Mammary epithelial cell (primary cell): ENCODE measurements at regions not wholly inside any gene's neighbourhood (a gene's known extent, or its start where the extent isn't known, plus 50 kb on each side); places are given as distances from the start of the nearest gene placed in this dataset.

Experiments
- EZH2 ChIP-seq: IDR thresholded peaks from 2 replicates; pipeline ENCODE4 v1.6.1; 2012; ENCODE audit warnings: low read length, inconsistent platforms, borderline replicate concordance
- TF ChIP-seq, protein P1 (sequence below), 2 donors: IDR thresholded peaks in 1 of 2; conservative IDR thresholded peaks in 1 of 2; 2 replicates each; pipeline ENCODE4 v1.5.1; 2011 to 2012; ENCODE audit warnings: inconsistent platforms in 2 of 2, low read length in 2 of 2, mild to moderate bottlenecking in 2 of 2, control low read depth in 1 of 2, low read depth in 1 of 2; ENCODE audit not compliant: insufficient read depth in 1 of 2; ENCODE audit errors: extremely low read depth in 1 of 2

DNA sequence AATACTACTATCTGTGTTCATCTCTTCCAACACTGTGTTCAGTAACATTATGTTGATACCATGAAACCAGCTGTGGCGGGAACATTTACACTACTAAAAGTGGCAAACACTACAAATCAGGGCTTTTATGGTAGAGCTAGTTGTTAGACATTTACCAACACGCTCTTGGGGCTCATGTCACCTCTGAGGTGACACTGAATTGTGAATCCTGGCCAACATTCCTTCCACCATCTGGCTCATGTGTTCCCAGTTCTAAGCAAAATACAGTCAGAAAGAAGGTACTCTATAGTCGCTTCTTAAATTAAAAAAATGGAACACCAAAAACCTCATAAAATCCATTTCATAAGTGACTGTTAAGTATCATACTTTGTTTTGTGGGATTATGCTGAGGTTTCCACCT lies 436.6 kb downstream of the FUT8 start:
- TF ChIP-seq, protein P1, sequence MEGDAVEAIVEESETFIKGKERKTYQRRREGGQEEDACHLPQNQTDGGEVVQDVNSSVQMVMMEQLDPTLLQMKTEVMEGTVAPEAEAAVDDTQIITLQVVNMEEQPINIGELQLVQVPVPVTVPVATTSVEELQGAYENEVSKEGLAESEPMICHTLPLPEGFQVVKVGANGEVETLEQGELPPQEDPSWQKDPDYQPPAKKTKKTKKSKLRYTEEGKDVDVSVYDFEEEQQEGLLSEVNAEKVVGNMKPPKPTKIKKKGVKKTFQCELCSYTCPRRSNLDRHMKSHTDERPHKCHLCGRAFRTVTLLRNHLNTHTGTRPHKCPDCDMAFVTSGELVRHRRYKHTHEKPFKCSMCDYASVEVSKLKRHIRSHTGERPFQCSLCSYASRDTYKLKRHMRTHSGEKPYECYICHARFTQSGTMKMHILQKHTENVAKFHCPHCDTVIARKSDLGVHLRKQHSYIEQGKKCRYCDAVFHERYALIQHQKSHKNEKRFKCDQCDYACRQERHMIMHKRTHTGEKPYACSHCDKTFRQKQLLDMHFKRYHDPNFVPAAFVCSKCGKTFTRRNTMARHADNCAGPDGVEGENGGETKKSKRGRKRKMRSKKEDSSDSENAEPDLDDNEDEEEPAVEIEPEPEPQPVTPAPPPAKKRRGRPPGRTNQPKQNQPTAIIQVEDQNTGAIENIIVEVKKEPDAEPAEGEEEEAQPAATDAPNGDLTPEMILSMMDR (conservative IDR thresholded peaks at IDR 0.05 in 1 of 2, IDR thresholded peaks at IDR 0.05 in 1 of 2; ENCODE audit: extremely low read depth in 1 of 2, insufficient read depth in 1 of 2, low read depth in 1 of 2, low read length in 2 of 2), result no peak
- no peak for TF ChIP-seq EZH2
